Activated CD4-positive, alpha-beta memory T cell treated with anti-CD3 and anti-CD28 coated beads, Interleukin-2, amount 10 ng/mL, durations not matched to agents 7 days and 5 days (primary cell): ENCODE measurements at regions not wholly inside any gene's neighbourhood (a gene's known extent, or its start where the extent isn't known, plus 50 kb on each side); places are given as distances from the start of the nearest gene placed in this dataset.

ENCODE experiments used
- CTCF ChIA-PET: fragments of 350-600 bp; sonication (Branson Sonifier 250); formaldehyde crosslinking; loops from one replicate; lab custom pipeline; 2021; ENCODE audit warnings: antibody characterized with exemption, inconsistent platforms; lab: Charles Lee
- POLR2A ChIA-PET: fragments of 350-600 bp; sonication (Branson Sonifier 250); formaldehyde crosslinking; loops from one replicate; lab custom pipeline; 2021; ENCODE audit warnings: antibody characterized with exemption; lab: Charles Lee
- DNase-seq: peaks from one replicate; pipeline ENCODE4 v3.0.0-alpha.2; 2020
- H3K27ac Mint-ChIP-seq: one replicate; pipeline ENCODE4 v1.8.0; 2021; ENCODE audit warnings: mild to moderate bottlenecking, mixed read lengths
- H3K27me3 Mint-ChIP-seq: one replicate; pipeline ENCODE4 v1.8.0; 2021; ENCODE audit warnings: mixed read lengths
- H3K36me3 Mint-ChIP-seq: one replicate; pipeline ENCODE4 v1.8.0; 2021; ENCODE audit warnings: low read depth, mixed read lengths
- H3K4me1 Mint-ChIP-seq: one replicate; pipeline ENCODE4 v1.8.0; 2021; ENCODE audit warnings: mixed read lengths
- H3K4me3 Mint-ChIP-seq: one replicate; pipeline ENCODE4 v1.8.0; 2021; ENCODE audit warnings: mild to moderate bottlenecking, mixed read lengths
- H3K9me3 Mint-ChIP-seq: one replicate; pipeline ENCODE4 v1.8.0; 2021; ENCODE audit warnings: mixed read lengths

- Mint-ChIP-seq H3K27ac (no peak overlapping the region), H3K4me1 (no peaks in the 10 kb centered on the region), H3K27me3 (no peaks in the 10 kb centered on the region), H3K36me3 (no peaks in the 10 kb centered on the region), H3K9me3 (no peaks in the 10 kb centered on the region), H3K4me3 (no peak overlapping the region)
- POLR2A ChIA-PET, result no interaction called here
- DNase-seq, result no peak
- CTCF ChIA-PET, result no interaction called here
These were observed 161.5 kb upstream of the STARD13 start for GRCh38 chr13:33446821-33447725.

DNA sequence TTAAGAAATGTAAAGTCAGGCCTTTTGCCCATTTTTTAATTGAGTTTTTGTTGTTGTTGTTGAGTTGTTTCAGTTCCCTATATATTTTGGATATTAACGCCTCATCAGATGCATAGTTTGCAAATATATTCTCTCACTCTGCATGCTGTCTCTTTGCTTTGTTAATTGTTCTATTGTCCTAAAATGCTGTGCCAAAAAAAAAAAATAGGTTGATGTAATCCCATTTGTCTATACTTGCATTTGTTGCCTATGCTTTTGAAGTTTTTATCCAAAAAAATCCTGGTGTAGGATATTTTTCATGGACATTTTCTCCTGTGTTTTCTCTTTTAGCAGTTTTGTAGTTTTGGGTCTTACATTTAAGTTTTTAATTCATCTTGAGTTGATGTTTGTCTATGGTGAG, 163.3 kb upstream of the STARD13 start:
- DNase-seq, result no peak
- no peaks in the 10 kb centered on the region for H3K36me3 Mint-ChIP-seq
- CTCF ChIA-PET, result no interaction called here
- no peak overlapping the region for H3K4me3 Mint-ChIP-seq
- no peaks in the 10 kb centered on the region for H3K9me3 Mint-ChIP-seq
- H3K27ac Mint-ChIP-seq, result no peak overlapping the region
- H3K4me1 Mint-ChIP-seq, result no peaks in the 10 kb centered on the region
- H3K27me3 Mint-ChIP-seq, result no peaks in the 10 kb centered on the region
- POLR2A ChIA-PET, result no interaction called here

DNA sequence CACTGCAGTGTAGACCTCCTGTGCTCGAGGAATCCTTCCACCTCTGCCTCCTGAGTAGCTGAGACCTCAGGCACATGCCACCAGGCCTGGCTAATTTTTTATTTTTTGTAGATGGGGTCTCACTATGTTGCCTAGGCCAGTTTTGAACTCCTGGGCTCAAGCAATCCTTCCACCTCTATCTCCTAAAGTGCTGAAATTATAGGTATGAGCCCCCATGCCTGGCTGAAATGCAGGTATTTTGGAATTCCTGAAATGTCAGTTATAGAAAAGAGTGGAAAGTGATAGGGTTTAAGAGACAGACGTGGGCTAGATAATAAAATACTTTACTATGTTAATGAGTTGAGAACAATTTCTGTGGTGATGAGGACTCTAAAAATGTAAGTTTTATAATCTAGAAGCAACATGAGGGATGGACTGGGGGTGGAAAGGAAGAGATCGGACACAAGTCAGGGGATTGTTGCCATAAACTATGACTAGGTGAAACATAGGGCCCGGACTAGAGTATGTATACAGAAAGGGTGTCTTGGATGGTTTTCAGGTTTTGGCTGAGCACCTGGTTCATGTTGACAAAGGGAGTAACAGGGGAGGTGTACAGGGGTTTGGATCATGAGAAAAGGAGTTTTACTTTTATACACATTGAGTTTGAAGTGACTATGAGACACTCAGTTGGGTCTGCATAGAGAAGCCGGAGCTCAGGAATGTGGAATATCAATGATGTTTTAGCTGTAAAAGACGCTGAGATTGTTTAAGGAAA, 165.6 kb upstream of the STARD13 start:
- DNase-seq, result no peak
- no peaks in the 10 kb centered on the region for H3K36me3 Mint-ChIP-seq
- no peaks in the 10 kb centered on the region for H3K9me3 Mint-ChIP-seq
- no peaks in the 10 kb centered on the region for H3K27me3 Mint-ChIP-seq
- no peak overlapping the region for H3K27ac Mint-ChIP-seq
- POLR2A ChIA-PET, result no interaction called here
- H3K4me1 Mint-ChIP-seq, result no peaks in the 10 kb centered on the region
- CTCF ChIA-PET, result no interaction called here
- H3K4me3 Mint-ChIP-seq, result no peak overlapping the region

DNA sequence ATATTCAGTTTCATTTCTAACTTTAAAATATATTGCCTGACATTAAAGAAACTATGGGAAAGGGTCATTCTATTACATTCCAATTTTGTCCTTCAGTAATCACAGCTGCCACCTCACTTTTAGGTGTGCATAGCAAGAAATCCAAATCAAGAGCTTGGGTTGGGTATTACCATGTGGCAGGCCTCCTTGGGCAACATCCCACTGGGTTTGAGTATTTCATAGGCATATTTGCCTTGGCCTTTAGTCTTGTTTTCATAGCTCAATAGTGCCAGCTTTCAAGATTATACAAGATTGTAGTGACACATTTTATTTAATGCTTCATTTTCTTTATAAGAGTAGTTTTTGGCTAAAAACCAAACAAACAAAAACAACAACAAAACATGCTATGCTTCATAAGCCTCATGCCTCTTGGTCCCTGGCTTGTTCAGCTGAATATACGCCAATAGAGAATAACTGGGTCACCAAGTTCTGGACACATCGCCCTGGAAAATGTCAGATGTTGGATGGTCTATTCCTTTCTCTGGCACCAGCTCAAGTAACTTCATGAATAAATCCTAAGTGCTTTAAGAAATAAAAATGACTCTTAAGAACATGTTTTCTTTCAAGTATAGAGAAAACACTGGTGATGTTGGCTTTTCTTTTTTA, 167.4 kb upstream of the STARD13 start:
- Mint-ChIP-seq H3K9me3 (no peaks in the 10 kb centered on the region), H3K4me3 (no peak overlapping the region), H3K27me3 (no peaks in the 10 kb centered on the region), H3K27ac (no peak overlapping the region), H3K36me3 (no peaks in the 10 kb centered on the region), H3K4me1 (no peaks in the 10 kb centered on the region)
- no peak for DNase-seq
- CTCF ChIA-PET, result no interaction called here
- POLR2A ChIA-PET, result no interaction called here

- no peaks in the 10 kb centered on the region for H3K4me1 Mint-ChIP-seq
- CTCF ChIA-PET, result no interaction called here
- H3K27me3 Mint-ChIP-seq, result no peaks in the 10 kb centered on the region
- H3K4me3 Mint-ChIP-seq, result no peak overlapping the region
- no peak overlapping the region for H3K27ac Mint-ChIP-seq
- H3K9me3 Mint-ChIP-seq, result no peaks in the 10 kb centered on the region
- DNase-seq, result no peak
- POLR2A ChIA-PET, result no interaction called here
- no peaks in the 10 kb centered on the region for H3K36me3 Mint-ChIP-seq
These were observed 168.4 kb upstream of the STARD13 start for GRCh38 chr13:33453936-33454335.

GRCh38 chr13:33454844-33455705, 169.5 kb upstream of the STARD13 start:
- no peaks in the 10 kb centered on the region for H3K36me3 Mint-ChIP-seq
- CTCF ChIA-PET, result no interaction called here
- no peak for DNase-seq
- no peaks in the 10 kb centered on the region for H3K9me3 Mint-ChIP-seq
- H3K27me3 Mint-ChIP-seq, result no peaks in the 10 kb centered on the region
- POLR2A ChIA-PET, result no interaction called here
- H3K4me1 Mint-ChIP-seq, result no peaks in the 10 kb centered on the region
- H3K27ac Mint-ChIP-seq, result no peak overlapping the region
- no peak overlapping the region for H3K4me3 Mint-ChIP-seq

DNA sequence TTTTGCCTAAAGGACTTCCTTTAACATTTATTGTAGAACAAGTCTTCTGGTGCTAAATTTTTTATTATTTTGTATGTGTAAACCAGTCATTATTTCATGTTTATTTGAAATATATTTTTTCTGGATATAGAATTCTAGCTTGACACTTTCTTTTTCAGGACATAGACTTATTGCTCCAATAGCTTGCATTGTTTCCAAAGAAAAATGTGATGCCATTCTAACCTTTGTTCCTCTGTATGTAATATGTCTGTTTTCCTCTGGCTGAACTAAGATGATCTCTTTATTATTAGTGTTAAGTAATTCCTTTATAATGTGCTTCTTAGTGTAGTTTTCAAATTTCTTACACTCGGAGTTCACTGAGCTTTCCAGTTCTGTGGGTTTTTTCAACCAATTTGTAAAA, 174.1 kb upstream of the STARD13 start:
- Mint-ChIP-seq H3K4me3 (no peak overlapping the region), H3K36me3 (no peaks in the 10 kb centered on the region), H3K4me1 (no peaks in the 10 kb centered on the region), H3K9me3 (no peaks in the 10 kb centered on the region), H3K27ac (no peak overlapping the region), H3K27me3 (no peaks in the 10 kb centered on the region)
- no peak for DNase-seq
- POLR2A ChIA-PET, result no interaction called here
- CTCF ChIA-PET, result no interaction called here

GRCh38 chr13:33462109-33462508, 176.6 kb upstream of the STARD13 start:
- Mint-ChIP-seq H3K9me3 (no peaks in the 10 kb centered on the region), H3K4me1 (no peaks in the 10 kb centered on the region), H3K27ac (no peak overlapping the region), H3K36me3 (no peaks in the 10 kb centered on the region), H3K27me3 (no peaks in the 10 kb centered on the region), H3K4me3 (no peak overlapping the region)
- ChIA-PET POLR2A (no interaction called here), CTCF (no interaction called here)
- DNase-seq, result no peak

GRCh38 chr13:33464345-33464744, 178.8 kb upstream of the STARD13 start:
- no peaks in the 10 kb centered on the region for H3K4me1 Mint-ChIP-seq
- ChIA-PET CTCF (no interaction called here), POLR2A (no interaction called here)
- H3K9me3 Mint-ChIP-seq, result no peaks in the 10 kb centered on the region
- H3K36me3 Mint-ChIP-seq, result no peaks in the 10 kb centered on the region
- DNase-seq, result no peak
- H3K27ac Mint-ChIP-seq, result no peak overlapping the region
- H3K4me3 Mint-ChIP-seq, result no peak overlapping the region
- H3K27me3 Mint-ChIP-seq, result no peaks in the 10 kb centered on the region

DNA sequence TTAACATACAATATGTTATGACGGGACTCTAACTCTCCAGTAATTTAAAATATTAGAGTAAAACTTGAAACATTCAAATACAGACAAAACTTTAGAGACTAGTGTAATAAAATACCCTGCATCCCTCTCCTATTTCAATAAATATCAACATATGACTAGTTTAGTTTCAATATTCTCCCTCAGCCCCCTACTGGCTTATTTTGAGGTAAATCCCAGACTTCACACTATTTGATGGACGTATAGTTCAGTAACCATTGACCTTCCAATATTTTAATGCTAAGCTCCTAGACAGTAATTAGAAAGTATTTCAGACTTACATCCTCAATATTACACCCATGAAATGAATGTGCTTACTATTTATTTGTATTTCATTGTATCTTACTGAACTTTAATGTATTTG, 180.7 kb upstream of the STARD13 start:
- no peak overlapping the region for H3K27ac Mint-ChIP-seq
- DNase-seq, result no peak
- POLR2A ChIA-PET, result no interaction called here
- H3K4me1 Mint-ChIP-seq, result no peaks in the 10 kb centered on the region
- H3K4me3 Mint-ChIP-seq, result no peak overlapping the region
- CTCF ChIA-PET, result no interaction called here
- no peaks in the 10 kb centered on the region for H3K27me3 Mint-ChIP-seq
- H3K9me3 Mint-ChIP-seq, result peaks cover 3% of the 10 kb centered on the region
- H3K36me3 Mint-ChIP-seq, result no peaks in the 10 kb centered on the region

DNA sequence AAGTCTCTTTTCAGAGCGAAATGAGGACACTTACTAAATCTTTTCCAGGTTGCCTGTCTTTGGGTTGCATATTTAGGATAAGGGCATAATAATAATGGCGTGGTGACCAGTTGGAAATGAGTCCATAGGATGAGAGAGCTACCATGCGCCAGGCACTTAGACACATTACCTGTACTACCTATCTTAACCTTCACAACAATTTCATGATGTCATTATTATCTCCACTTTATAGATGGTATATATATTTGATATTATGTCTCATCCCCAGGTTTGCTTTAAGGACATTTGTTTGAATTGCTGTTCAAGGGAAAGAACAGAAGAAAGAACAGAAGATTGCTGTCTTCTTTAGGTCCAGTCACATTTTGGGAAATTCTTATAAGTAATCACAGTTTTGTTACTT, 182.0 kb upstream of the STARD13 start:
- Mint-ChIP-seq H3K4me1 (no peaks in the 10 kb centered on the region), H3K27ac (no peak overlapping the region), H3K9me3 (peaks cover 3% of the 10 kb centered on the region), H3K27me3 (no peaks in the 10 kb centered on the region), H3K4me3 (no peak overlapping the region), H3K36me3 (no peaks in the 10 kb centered on the region)
- CTCF ChIA-PET, result no interaction called here
- no peak for DNase-seq
- POLR2A ChIA-PET, result no interaction called here

DNA sequence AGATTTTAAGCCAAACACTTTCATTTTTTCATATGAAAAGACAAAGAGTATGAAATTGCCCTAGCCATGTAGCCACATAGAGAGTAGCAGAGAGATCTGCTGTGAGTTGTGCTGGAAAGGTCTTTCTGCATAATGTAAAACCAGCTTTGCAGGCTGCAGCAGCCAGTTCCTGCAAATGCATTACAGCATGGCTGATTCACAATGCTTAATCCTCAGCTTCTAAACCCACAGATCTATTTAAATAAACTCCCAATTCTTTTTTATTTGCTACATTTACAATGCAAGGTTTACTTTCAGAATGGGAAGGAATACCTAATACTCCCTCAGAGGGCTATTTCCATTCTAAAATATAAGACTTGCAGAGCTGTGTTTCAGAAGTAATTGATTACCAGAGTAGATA, 185.6 kb upstream of the STARD13 start:
- H3K27me3 Mint-ChIP-seq, result no peaks in the 10 kb centered on the region
- DNase-seq, result no peak
- no peaks in the 10 kb centered on the region for H3K4me1 Mint-ChIP-seq
- H3K36me3 Mint-ChIP-seq, result no peaks in the 10 kb centered on the region
- POLR2A ChIA-PET, result no interaction called here
- peaks cover 3% of the 10 kb centered on the region for H3K9me3 Mint-ChIP-seq
- no peak overlapping the region for H3K27ac Mint-ChIP-seq
- no peak overlapping the region for H3K4me3 Mint-ChIP-seq
- CTCF ChIA-PET, result no interaction called here

DNA sequence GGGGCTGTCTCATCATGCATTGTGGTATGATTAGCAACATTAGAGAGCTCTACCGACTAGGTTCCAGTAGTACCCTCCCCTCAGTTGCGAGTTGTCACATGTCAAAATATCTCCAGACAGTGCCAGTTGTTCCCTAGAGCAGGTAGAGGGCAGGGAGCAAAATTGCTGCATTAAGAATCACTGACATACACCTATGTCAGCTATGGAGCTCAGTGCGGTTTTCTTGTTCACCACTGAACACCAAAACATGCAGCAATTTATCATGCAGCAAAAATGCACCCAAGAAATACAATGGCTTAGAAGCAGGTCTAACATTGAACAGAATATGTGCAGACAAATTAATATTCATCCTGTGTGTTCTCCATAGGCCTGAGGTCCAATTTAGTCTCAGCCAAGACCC, 186.9 kb upstream of the STARD13 start:
- POLR2A ChIA-PET, result no interaction called here

More for the DNA sequence above, 186.9 kb upstream of the STARD13 start:
- Mint-ChIP-seq H3K4me1 (no peaks in the 10 kb centered on the region), H3K27ac (no peak overlapping the region), H3K4me3 (no peak overlapping the region), H3K36me3 (no peaks in the 10 kb centered on the region), H3K9me3 (peaks cover 6% of the 10 kb centered on the region), H3K27me3 (no peaks in the 10 kb centered on the region)
- CTCF ChIA-PET, result no interaction called here
- DNase-seq, result no peak
